HG03103 (cell line): ENCODE measurements at regions not wholly inside any gene's neighbourhood (a gene's known extent, or its start where the extent isn't known, plus 50 kb on each side); places are given as distances from the start of the nearest gene placed in this dataset.

Experiments
- ATAC-seq: cut with Tn5 transposase; IDR thresholded peaks from one replicate; pipeline ENCODE4 v1.9.1; 2021; ENCODE audit warnings: low read depth; ENCODE audit not compliant: unreplicated experiment

DNA sequence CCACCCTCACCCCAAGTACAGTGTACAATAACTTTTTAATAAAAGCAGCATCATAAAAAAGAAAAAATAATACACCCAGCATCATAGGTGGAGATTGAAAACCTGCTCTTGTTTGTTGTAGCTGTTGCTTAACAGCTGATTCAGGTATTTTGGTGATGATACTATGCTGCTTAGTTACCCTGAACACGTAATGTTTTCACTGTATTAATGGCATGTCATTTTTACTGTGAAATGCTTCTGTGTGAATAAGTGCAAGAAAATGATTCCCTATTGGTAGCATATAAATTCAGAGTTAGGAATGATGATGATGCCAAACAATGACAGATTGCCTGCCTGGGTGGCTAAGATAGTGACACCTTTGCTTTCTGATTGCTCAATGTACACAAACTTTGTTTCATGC is 405.7 kb downstream of the HDGFL1 start:
- no peak for ATAC-seq

DNA sequence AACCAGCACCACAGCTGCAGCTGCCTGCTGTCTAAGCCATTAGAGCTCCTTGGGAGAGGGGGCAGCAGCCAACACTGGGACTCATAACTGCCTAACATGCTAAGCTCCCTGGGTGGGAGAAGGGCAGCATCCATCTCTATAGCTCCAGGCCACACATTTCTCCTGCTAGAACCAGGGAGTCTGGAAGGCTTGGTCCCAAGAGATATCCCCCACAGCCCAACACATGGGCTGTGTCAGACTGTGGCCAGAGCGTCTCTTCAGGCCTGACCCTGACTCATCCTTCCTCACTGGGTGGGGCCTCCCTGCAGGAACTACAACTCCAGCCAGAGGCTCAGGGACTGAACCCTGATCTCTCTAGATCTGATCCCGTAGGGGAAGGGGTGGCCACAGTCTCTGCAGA is 411.1 kb downstream of the HDGFL1 start:
- ATAC-seq, result no peak

DNA sequence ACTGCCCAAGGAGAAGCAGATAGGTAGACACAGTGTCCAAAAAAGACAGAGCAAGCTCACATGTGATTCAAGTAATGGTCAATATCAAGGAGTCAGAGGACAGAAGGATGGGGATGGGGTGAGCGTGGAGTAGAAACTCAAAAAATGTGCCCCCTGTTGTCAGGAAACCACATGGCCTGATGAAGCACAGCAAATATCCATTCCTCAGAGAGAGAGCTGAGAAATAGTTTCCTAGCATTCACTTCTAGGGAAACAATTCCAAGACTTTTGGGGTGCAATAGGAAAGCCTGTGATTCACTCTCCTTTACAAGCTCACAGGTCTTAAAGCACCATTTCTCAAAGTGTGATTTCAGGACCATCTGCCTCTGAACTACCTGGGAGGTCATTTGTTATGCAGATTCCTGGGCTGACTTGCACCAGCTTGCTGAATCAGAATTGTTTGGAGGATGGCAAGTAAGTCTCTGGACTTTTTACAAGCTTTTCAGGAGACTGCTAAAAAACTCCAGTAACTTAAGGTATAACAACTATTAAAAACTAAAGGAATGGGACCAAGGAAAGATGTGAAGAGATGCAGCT is 432.8 kb downstream of the HDGFL1 start:
- ATAC-seq, result no peak

DNA sequence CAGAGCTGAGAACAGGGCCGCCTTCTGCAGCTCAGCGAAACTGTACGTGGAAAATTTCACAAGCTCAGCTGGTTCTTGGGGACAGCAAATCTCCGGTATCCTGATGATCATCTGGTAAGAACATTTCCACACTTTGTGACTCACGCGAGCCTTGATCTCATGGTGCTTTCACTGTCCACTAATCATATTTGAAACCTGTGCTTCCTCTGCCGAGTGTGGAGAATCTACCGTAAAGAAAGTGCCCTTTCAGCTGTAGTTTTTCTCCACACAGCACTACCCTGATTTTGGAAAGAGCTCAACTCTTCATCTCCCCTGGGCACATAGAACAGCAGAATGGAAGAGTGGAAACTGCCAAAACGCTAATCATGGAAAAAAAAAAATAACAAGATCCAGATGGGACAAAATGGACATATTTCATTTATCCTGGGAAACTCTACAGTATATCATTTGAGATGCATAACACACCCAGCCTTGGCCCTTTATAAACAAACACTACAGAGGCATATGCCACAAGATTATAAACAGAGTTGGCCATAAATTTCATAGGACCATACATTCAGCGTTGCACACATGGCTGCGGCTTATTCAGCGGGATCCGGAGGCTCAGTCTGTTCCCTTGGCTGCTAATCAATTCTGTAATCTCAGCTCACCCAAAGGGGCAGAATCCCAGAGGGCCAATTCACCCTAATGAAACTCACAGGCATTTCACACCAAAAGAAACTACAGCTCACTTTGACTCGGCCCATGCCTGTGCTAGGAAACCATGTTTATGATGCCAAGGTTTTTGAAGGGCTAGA is 434.5 kb downstream of the HDGFL1 start:
- no peak for ATAC-seq

DNA sequence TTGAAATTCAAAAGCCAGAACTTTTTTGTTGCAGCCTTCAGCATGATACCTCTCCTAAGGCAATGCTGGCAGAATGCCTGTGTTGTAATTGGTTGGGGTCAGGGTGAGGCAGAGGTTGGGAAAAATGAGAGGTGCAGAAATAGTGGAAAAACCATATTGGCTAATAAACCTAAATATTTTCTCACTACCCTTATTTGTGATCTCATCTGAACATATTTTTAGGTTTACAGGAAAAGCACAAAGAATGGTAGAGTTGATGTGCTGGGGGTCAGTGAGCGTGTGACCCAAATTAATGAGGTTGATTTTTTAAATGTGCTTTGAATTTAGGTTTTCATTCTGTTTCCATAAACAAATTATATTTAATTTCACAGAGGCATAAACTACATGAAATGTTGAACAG is 437.3 kb downstream of the HDGFL1 start:
- ATAC-seq, result no peak

DNA sequence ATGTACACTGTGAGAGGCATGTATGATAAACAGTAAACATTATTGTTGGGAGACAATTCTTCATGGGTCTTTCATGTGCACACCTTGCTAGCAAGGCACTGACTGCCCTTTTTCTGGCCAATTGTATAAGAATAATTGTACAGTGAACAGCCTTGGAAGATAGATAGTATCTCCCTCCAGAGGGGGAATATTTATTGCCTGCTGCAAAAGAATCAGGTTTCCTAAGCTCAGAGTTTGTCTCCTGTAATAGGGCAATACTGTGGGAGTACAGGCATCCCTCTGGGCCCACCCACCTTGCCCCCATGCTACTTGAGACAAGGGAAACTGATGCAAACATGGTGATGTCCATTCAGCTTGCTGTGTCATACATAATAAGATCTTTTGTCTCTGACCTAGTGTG is 442.2 kb downstream of the HDGFL1 start:
- no peak for ATAC-seq

DNA sequence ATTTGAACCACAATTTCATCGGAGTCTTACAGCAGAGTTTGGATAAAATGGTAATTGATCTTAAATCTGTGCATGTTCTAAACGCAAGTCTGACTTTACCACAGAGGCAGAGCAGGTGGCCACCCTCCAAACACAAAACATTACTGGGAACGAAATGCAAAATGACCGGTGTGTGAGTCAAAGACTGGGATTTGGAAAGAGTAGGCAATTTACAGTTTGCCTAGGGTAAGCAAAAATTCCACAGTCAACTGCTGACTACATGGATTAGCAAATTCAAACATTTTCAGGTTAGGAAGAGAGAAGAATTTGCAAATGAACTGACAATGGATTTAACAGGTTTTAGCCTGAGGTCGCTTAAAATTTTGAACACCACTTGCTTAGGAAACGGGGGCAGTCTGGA is 444.4 kb downstream of the HDGFL1 start:
- ATAC-seq, result no peak

DNA sequence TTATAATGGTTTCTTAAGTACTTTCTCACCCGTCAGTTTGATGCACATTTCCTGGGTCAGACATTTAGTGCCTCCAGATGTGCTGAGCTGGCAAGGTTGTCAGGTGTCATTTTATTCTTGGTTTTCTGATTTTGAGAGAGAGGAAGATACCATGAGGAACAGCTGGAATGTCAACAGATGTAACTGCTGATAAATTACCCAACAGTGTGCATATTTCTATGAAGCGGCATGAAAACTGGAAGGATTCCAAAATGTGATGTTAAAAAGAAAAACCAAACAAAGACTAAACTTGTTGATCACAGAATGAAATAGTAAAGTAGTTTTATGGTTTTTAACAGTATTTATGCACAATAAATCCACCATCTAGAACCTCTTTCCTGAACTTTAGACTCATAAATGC is 447.3 kb downstream of the HDGFL1 start:
- no peak for ATAC-seq

DNA sequence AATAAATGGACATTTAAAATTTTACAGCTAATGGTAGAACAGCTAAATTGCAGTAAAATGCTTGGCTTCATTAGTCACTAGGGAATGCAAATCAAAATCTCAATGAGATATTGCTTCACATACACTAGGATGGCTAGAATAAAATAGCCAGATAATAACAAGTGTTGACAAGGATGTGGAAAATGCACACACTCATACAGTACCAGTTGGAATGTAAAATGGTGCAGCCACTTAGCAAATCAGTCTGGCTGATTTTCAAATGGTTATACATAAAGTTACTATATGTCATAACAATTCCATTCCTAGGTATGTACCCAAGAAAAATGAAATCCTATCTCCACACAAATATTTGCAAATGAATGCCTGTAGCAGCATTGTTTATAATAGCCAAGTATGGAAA is 452.1 kb downstream of the HDGFL1 start:
- no peak for ATAC-seq

DNA sequence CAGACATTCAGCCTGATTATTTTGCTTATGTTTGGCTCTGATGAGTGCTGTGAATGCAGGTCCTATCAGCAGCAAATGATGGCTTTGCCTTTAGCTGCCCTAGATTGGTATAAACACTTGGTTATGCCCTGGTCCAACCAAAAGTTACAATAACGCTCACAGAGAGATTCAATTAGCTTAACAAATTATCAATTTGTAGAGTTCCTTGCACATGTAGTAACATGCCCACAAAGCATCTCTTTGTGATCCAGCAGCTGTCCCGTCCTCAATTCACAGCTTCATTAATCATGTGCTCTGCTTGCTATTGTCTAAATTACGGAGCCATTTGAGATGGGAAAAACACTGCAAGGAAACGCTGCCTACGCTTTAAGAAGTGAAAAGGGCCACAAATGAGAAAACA is 457.9 kb downstream of the HDGFL1 start:
- ATAC-seq, result no peak

DNA sequence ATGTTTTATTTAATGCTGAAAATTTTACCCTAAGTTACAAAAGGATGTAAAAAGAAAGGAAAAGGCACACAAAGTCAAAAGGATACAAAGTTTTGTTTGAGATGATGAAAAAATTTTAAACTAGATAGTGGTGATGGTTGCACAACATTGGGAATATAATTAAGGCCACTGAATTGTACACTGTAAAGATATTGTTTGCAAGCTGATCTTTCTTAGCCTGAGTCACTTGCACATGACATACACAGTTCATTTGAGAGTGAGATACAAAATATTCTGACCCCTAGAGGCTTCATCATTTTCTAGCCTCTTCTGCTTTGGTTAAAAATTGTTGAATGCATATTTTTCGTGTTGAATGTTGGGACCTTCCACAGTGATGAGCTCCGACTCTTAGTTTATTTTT is 462.6 kb downstream of the HDGFL1 start:
- no peak for ATAC-seq

DNA sequence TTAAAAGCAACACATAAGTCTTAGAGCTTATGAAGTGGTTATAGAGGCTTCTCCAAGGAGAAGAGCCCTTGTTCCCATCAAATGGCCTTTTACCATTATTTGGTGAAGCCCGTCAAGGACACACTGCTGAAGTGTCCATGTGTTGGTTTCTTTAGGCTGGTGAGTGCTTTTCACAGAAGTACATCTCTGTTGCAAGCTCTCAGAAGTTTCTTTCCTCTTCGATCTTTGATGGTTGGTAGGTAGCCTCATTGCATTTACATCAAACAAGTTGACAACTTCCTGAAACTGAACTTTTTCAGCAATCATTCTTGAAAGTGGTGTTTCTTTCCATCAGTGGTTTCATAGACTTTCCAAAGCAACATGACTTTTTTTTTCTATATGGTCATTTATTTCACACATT is 465.6 kb downstream of the HDGFL1 start:
- ATAC-seq, result no peak

DNA sequence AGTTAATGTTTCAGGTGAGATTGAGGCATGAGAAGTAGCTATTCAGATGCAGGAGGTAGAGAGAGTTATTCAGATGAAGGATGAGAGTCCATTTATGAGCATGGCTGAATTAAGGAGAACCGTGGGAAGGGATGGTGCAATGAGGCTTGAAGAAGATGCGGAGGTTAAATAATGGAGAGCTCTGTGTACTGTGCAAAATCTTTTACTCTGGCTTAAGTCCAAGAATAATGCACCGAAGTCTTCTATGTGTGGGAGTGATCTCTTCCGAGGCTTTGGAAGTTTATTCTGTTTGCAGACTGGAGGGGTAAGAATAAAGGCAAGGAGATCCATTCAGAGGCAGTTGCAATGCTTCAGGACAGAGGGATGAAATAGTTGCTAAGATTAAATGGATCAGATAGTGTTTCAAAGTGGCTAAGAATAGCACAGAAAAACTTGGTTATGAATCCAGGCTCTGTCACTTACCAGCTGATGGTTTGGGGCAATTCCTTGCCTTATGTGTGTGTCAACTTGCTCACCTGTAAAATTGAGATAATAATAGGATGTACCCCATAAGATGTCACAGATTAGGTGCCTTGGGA is 467.1 kb downstream of the HDGFL1 start:
- ATAC-seq, result no peak

DNA sequence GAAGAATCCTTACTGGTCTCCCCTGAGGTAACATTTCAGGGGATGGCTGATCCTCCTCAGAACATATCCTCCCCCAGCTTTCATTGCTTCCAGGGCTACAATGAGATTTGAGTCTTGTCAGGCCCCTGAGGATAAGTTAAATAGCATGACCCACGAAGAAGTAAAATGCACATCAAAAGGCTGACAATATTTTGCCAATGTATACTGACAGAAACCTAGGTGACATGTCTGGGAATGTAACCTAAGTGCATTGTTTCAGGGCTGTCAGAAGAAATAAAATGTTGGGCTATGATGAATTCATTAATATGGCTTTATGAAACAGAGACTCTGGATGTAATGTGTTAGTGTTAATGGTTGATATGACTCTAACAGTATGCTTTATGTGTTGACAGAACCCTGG is 471.5 kb downstream of the HDGFL1 start:
- ATAC-seq, result no peak

DNA sequence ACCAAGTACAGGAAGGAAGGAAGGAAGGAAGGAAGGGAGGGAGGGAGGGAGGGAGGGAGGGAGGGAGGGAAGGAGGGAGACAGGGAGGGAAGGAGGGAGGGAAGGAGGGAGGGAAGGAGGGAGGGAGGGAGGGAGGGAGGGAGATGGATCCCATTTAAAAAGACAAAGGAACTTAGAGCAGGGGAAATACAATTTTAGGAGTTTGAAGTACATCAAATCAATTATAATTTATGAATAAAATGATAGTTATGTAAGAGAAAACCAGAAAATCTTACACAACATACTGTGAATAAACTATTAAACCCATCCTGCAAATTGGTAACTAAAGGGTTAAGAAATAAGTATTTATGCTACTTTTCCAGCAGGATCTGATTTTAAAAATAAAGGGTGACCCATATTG is 475.9 kb downstream of the HDGFL1 start:
- ATAC-seq, result no peak

DNA sequence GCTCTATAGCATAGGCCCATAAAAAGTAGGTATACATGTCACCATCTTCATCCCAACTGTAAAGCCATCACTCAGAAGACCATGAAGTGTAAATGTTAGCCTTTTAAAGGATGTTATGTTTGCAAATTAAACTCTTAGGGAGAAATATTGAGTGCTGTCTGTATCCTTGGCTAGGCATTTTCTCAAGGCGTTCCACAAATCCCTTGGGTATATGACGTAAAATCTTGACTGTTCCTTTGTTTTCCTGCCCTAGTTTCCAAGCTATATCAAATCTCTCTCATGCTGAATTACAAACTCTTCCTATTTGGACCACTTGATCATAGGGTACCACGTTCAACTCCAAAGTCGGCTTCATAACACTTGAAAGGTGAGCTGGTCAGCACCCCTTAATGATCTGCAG is 486.2 kb downstream of the HDGFL1 start:
- ATAC-seq, result no peak

DNA sequence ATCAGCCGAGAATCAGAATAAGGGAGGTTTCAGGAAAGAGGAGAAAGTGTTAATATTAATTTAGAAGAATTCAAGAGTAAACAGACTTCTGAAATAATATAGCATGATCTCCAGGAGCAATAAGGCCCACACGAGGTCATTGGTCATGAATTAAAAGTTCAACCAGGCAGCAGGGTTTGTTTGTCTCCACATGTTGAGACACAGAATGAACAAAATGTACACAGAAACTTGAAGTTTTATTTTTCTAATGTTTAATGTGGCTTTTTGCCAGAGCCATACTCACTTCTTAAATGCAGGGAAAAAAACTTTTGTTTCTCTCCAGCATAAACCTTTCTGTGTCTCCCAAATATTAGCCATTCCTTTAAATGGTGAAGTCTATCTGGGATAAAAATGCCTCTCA is 504.5 kb downstream of the HDGFL1 start:
- no peak for ATAC-seq

DNA sequence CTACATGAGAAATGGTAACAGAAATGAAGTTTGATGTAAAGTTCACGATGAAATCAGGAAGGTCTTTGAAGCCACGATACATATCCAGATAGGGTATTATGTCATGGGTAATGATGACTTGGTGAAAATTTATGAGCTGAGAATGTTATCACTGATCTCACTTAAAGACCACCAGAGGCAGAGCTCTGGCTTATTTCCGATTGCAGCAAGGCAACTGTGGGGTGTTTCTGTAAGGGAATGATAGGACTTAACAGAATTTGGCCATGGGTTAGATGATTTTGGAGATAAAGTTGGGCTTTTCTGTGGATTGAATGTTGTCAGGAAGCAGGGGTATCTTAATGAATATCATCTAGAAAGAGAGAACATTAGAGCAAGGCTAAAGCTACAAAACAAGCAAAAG is 508.4 kb downstream of the HDGFL1 start:
- ATAC-seq, result no peak

DNA sequence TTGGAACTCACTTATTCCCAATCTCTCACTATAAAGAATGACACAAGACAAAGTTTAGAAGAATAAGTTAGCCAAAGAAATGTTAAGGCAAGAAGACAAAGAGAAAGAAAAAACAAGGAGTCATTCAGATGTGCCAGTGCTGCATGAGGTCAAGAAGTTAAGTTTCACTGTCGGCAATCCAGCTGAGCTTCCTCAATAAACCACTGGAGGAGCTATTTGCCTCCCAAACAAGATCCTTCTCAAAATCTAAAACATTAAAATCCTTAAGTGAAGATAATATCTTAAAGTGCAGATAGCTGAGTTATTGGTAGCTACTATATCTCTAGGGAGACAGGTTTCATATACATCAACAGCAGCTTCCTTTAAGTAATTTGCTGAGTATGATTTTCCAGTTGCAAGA is 512.3 kb downstream of the HDGFL1 start:
- ATAC-seq, result no peak

DNA sequence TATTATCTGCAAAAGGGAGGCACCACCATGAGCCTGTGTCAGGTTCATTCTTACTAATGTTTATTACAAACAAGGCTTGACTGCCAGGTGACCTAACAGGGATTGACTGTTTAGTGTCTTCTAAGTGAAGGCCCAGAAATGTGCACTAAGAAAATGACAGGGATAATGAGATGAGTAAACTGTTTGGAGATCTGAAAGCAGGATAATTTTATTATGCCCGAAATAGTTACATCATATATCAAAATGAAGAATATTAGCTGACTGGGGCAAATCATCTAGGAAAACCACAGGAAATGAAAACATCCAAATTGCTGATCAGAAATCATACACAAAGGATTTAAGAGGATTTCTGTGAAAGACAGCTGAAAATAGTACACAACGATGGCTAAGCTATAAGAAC is 516.7 kb downstream of the HDGFL1 start:
- no peak for ATAC-seq

DNA sequence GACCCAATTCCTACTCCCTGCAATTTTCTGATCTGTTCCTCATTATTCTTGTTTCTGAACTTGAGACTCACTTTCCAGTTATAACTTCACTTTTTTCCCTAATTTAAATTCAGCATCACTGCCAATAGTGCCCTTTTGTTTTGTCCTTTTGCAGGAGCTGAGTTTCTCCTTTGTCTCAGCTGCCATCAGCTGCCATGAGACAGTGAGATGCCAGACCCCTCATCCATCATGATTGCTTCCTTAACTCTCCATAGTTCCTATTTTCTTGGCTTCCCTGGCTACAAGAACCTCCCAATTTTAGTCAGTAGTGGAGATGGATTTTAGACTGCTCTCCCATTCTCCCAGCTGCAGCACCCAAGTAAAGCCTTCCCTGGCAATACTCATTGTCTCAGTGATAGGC is 518.1 kb downstream of the HDGFL1 start:
- no peak for ATAC-seq

DNA sequence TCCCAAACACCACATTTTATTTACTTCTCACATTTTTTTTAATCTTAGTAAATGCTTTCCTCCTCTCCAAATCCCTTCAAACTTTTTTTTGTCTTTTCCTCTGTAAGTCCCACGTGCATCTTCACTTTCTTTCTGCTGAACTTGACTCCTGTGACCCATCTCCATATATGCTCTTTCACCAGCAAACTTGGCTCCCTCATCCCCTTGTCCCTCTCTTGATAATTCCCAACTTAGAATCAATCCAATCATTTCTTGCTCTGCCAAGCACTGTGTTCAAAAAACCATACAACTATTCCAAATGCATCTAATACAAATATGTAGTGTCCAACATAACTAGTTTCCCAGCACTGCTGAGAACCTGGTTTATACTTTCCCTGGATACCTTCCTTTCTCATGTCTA is 519.4 kb downstream of the HDGFL1 start:
- no peak for ATAC-seq
